ENCODE measurements at regions not wholly inside any gene's neighbourhood (a gene's known extent, or its start where the extent isn't known, plus 50 kb on each side); places are given as distances from the start of the nearest gene placed in this dataset.

GRCh38 chr6:44699082-44699481, 311.6 kb downstream of the CDC5L start:
- TF ChIP-seq CTCF (conservative IDR thresholded peaks at IDR 0.05; ENCODE audit: low read length) (no peak), EZH2phosphoT487 (IDR thresholded peaks at IDR 0.05; ENCODE audit: borderline replicate concordance, low read depth, low read length) (no peak)
